ENCODE measurements at regions not wholly inside any gene's neighbourhood (a gene's known extent, or its start where the extent isn't known, plus 50 kb on each side); places are given as distances from the start of the nearest gene placed in this dataset.
A peak's percentile ranks its signal among the peaks of the same experiment; 100 is the strongest.

DNA sequence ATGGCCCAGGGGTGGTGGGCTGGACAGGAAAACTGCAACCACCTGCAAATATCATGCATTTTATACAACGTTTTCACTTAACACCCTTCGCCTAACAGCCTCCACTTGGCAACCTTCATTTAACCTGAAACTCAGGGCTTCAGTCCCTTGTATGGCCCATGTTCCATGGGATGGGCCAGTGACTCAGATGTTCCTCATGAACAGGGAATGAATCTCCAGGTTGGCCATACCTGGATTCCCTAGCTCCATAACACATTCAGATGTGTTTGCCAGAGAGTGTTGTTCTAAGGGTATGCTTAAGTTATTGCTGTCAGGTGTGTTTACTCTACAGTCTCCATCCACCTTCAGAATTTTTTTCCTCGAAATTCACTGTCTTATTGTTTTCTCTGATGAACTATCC lies 316.9 kb downstream of the JRKL start:
- Mint-ChIP-seq H3K9me3 (no peaks in the 10 kb centered on the region), H3K4me3 (no peak overlapping the region), H3K27ac (no peak overlapping the region), H3K4me1 (peaks cover 7% of the 10 kb centered on the region; the same call in 2 of the 3 replicates), H3K36me3 (ENCODE audit: low read depth) (no peaks in the 10 kb centered on the region), H3K27me3 (ENCODE audit: insufficient read depth, low read depth, poor library complexity) (no peaks in the 10 kb centered on the region)
- Histone ChIP-seq H3K36me3 (ENCODE audit: insufficient read depth) (no peaks in the 10 kb centered on the region), H3K79me2 (replicated peaks; ENCODE audit: insufficient read depth) (no peaks in the 10 kb centered on the region), H3F3A (replicated peaks; ENCODE audit: low read depth) (no peaks in the 10 kb centered on the region), H3K27me3 (ENCODE audit: insufficient read depth) (no peaks in the 10 kb centered on the region), H3K27ac (ENCODE audit: low read depth) (no peak overlapping the region), H2AFZ (peak overlapping the region; percentile 54; the same call in 1 of the 2 replicates), H3K4me3 (no peak overlapping the region), H3K9me2 (ENCODE audit: insufficient read depth) (no peaks in the 10 kb centered on the region), H4K20me1 (replicated peaks; ENCODE audit: insufficient read depth) (no peaks in the 10 kb centered on the region), H3K4me2 (no peak overlapping the region), H3K4me1 (ENCODE audit: insufficient read depth) (no peaks in the 10 kb centered on the region; the same call in 1 of the 2 replicates)
- DNase-seq (ENCODE audit: low spot score) (no peak), ATAC-seq (no peak)
- TF ChIP-seq STAT1 (IDR thresholded peaks at IDR 0.05; ENCODE audit: unreplicated experiment), result no peak
- TF ChIP-seq JUNB (IDR thresholded peaks at IDR 0.05; ENCODE audit: unreplicated experiment), result no peak
- no peak for TF ChIP-seq EZH2phosphoT487 (IDR thresholded peaks at IDR 0.05; ENCODE audit: unreplicated experiment)
- TF ChIP-seq POLR2AphosphoS5 (IDR thresholded peaks at IDR 0.05; ENCODE audit: low read depth), result no peak
- TF ChIP-seq, protein P1, sequence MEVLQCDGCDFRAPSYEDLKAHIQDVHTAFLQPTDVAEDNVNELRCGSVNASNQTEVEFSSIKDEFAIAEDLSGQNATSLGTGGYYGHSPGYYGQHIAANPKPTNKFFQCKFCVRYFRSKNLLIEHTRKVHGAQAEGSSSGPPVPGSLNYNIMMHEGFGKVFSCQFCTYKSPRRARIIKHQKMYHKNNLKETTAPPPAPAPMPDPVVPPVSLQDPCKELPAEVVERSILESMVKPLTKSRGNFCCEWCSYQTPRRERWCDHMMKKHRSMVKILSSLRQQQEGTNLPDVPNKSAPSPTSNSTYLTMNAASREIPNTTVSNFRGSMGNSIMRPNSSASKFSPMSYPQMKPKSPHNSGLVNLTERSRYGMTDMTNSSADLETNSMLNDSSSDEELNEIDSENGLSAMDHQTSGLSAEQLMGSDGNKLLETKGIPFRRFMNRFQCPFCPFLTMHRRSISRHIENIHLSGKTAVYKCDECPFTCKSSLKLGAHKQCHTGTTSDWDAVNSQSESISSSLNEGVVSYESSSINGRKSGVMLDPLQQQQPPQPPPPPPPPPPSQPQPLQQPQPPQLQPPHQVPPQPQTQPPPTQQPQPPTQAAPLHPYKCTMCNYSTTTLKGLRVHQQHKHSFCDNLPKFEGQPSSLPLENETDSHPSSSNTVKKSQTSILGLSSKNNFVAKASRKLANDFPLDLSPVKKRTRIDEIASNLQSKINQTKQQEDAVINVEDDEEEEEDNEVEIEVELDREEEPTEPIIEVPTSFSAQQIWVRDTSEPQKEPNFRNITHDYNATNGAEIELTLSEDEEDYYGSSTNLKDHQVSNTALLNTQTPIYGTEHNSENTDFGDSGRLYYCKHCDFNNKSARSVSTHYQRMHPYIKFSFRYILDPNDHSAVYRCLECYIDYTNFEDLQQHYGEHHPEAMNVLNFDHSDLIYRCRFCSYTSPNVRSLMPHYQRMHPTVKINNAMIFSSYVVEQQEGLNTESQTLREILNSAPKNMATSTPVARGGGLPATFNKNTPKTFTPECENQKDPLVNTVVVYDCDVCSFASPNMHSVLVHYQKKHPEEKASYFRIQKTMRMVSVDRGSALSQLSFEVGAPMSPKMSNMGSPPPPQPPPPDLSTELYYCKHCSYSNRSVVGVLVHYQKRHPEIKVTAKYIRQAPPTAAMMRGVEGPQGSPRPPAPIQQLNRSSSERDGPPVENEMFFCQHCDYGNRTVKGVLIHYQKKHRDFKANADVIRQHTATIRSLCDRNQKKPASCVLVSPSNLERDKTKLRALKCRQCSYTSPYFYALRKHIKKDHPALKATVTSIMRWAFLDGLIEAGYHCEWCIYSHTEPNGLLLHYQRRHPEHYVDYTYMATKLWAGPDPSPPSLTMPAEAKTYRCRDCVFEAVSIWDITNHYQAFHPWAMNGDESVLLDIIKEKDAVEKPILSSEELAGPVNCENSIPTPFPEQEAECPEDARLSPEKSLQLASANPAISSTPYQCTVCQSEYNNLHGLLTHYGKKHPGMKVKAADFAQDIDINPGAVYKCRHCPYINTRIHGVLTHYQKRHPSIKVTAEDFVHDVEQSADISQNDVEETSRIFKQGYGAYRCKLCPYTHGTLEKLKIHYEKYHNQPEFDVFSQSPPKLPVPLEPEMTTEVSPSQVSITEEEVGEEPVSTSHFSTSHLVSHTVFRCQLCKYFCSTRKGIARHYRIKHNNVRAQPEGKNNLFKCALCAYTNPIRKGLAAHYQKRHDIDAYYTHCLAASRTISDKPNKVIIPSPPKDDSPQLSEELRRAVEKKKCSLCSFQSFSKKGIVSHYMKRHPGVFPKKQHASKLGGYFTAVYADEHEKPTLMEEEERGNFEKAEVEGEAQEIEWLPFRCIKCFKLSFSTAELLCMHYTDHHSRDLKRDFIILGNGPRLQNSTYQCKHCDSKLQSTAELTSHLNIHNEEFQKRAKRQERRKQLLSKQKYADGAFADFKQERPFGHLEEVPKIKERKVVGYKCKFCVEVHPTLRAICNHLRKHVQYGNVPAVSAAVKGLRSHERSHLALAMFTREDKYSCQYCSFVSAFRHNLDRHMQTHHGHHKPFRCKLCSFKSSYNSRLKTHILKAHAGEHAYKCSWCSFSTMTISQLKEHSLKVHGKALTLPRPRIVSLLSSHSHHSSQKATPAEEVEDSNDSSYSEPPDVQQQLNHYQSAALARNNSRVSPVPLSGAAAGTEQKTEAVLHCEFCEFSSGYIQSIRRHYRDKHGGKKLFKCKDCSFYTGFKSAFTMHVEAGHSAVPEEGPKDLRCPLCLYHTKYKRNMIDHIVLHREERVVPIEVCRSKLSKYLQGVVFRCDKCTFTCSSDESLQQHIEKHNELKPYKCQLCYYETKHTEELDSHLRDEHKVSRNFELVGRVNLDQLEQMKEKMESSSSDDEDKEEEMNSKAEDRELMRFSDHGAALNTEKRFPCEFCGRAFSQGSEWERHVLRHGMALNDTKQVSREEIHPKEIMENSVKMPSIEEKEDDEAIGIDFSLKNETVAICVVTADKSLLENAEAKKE (CRISPR knock-in tag; IDR thresholded peaks at IDR 0.05), result no peak
- no peak for TF ChIP-seq NANOG (IDR thresholded peaks at IDR 0.05; ENCODE audit: borderline replicate concordance)
- no peak for TF ChIP-seq CREB1 (CRISPR knock-in tag; IDR thresholded peaks at IDR 0.05; ENCODE audit: low read depth)
- no peak for TF ChIP-seq EZH2 (IDR thresholded peaks at IDR 0.05; ENCODE audit: low read depth, unreplicated experiment)

Measured in GM23338 (cell line).